ENCODE measurements at regions not wholly inside any gene's neighbourhood (a gene's known extent, or its start where the extent isn't known, plus 50 kb on each side); places are given as distances from the start of the nearest gene placed in this dataset.

- TF ChIP-seq, protein P1, sequence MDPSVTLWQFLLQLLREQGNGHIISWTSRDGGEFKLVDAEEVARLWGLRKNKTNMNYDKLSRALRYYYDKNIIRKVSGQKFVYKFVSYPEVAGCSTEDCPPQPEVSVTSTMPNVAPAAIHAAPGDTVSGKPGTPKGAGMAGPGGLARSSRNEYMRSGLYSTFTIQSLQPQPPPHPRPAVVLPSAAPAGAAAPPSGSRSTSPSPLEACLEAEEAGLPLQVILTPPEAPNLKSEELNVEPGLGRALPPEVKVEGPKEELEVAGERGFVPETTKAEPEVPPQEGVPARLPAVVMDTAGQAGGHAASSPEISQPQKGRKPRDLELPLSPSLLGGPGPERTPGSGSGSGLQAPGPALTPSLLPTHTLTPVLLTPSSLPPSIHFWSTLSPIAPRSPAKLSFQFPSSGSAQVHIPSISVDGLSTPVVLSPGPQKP (IDR thresholded peaks at IDR 0.05; ENCODE audit: low read depth, low read length), result no peak
- no peak for TF ChIP-seq GATA3 (IDR thresholded peaks at IDR 0.05; ENCODE audit: borderline replicate concordance)
Measured at GRCh38 chr3:153595186-153595815, 433.3 kb downstream of the RAP2B start (continued).

- Histone ChIP-seq H3K27ac (no peak overlapping the region), H3K4me2 (no peak overlapping the region), H3K9me3 (no peaks in the 10 kb centered on the region; the same call in 2 of the 3 replicates), H3K4me3 (no peak overlapping the region), H3K4me1 (no peaks in the 10 kb centered on the region)
- ChIA-PET CTCF (no interaction called here), POLR2A (no interaction called here)
- ATAC-seq (no peak), DNase-seq (ENCODE audit: low read depth in 1 of 2, low spot score in 1 of 2) (no peak), FAIRE-seq (no peak)
- 33% methylated on average over 4 of the region's 4 CpGs for WGBS (ENCODE audit: missing lambda C conversion rate)
- TF ChIP-seq ESRRA (IDR thresholded peaks at IDR 0.05; ENCODE audit: borderline replicate concordance, low read length), result no peak
- TF ChIP-seq SREBF2 (IDR thresholded peaks at IDR 0.05), result no peak
- no peak for TF ChIP-seq HOXB13 (CRISPR knock-in tag; IDR thresholded peaks at IDR 0.05; ENCODE audit: low read depth)
- no peak for TF ChIP-seq EHMT2 (IDR thresholded peaks at IDR 0.05; ENCODE audit: low read depth)
- TF ChIP-seq POLR2A (IDR thresholded peaks at IDR 0.05; ENCODE audit: low read length), result no peak
- no peak for TF ChIP-seq ZSCAN20 (CRISPR knock-in tag; IDR thresholded peaks at IDR 0.05)
- TF ChIP-seq, protein P2, sequence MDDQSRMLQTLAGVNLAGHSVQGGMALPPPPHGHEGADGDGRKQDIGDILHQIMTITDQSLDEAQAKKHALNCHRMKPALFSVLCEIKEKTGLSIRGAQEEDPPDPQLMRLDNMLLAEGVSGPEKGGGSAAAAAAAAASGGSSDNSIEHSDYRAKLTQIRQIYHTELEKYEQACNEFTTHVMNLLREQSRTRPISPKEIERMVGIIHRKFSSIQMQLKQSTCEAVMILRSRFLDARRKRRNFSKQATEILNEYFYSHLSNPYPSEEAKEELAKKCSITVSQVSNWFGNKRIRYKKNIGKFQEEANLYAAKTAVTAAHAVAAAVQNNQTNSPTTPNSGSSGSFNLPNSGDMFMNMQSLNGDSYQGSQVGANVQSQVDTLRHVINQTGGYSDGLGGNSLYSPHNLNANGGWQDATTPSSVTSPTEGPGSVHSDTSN (IDR thresholded peaks at IDR 0.05), result no peak
- TF ChIP-seq, protein P3, sequence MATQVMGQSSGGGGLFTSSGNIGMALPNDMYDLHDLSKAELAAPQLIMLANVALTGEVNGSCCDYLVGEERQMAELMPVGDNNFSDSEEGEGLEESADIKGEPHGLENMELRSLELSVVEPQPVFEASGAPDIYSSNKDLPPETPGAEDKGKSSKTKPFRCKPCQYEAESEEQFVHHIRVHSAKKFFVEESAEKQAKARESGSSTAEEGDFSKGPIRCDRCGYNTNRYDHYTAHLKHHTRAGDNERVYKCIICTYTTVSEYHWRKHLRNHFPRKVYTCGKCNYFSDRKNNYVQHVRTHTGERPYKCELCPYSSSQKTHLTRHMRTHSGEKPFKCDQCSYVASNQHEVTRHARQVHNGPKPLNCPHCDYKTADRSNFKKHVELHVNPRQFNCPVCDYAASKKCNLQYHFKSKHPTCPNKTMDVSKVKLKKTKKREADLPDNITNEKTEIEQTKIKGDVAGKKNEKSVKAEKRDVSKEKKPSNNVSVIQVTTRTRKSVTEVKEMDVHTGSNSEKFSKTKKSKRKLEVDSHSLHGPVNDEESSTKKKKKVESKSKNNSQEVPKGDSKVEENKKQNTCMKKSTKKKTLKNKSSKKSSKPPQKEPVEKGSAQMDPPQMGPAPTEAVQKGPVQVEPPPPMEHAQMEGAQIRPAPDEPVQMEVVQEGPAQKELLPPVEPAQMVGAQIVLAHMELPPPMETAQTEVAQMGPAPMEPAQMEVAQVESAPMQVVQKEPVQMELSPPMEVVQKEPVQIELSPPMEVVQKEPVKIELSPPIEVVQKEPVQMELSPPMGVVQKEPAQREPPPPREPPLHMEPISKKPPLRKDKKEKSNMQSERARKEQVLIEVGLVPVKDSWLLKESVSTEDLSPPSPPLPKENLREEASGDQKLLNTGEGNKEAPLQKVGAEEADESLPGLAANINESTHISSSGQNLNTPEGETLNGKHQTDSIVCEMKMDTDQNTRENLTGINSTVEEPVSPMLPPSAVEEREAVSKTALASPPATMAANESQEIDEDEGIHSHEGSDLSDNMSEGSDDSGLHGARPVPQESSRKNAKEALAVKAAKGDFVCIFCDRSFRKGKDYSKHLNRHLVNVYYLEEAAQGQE (IDR thresholded peaks at IDR 0.05), result no peak
- TF ChIP-seq HOXB5 (CRISPR knock-in tag; IDR thresholded peaks at IDR 0.05), result no peak
- TF ChIP-seq EHF (CRISPR knock-in tag; IDR thresholded peaks at IDR 0.05), result no peak
- no peak for TF ChIP-seq HDAC2 (IDR thresholded peaks at IDR 0.05)
- no peak for TF ChIP-seq JUN (IDR thresholded peaks at IDR 0.05)
- TF ChIP-seq, protein P4, sequence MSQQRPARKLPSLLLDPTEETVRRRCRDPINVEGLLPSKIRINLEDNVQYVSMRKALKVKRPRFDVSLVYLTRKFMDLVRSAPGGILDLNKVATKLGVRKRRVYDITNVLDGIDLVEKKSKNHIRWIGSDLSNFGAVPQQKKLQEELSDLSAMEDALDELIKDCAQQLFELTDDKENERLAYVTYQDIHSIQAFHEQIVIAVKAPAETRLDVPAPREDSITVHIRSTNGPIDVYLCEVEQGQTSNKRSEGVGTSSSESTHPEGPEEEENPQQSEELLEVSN (IDR thresholded peaks at IDR 0.05; ENCODE audit: borderline replicate concordance, low read depth), result no peak
Measured at GRCh38 chr3:153596401-153596800, 434.4 kb downstream of the RAP2B start.

GRCh38 chr3:153599685-153600084 is 437.7 kb downstream of the RAP2B start:
- H3K4me1 ChIP-seq, result no peaks in the 10 kb centered on the region
- ChIA-PET CTCF (no interaction called here), POLR2A (no interaction called here)
- DNase-seq (ENCODE audit: low read depth in 1 of 2, low spot score in 1 of 2), result peak in 1 of 2 experiments; percentile 12
- no peaks in the 10 kb centered on the region; the same call in 2 of the 3 replicates for H3K9me3 ChIP-seq
- no peak overlapping the region for H3K27ac ChIP-seq
- H3K4me3 ChIP-seq, result no peak overlapping the region
- no peak for TF ChIP-seq JUN (IDR thresholded peaks at IDR 0.05)
- no peak for TF ChIP-seq CBX2 (IDR thresholded peaks at IDR 0.05; ENCODE audit: borderline replicate concordance, low read depth)
- no peak for TF ChIP-seq RAD21 (conservative IDR thresholded peaks at IDR 0.05 in 1 of 2, IDR thresholded peaks at IDR 0.05 in 1 of 2)
- no peak for TF ChIP-seq MAFK (IDR thresholded peaks at IDR 0.05; ENCODE audit: partially characterized antibody)
- TF ChIP-seq KDM1A (IDR thresholded peaks at IDR 0.05; ENCODE audit: low read depth), result no peak
- no peak for TF ChIP-seq USF2 (IDR thresholded peaks at IDR 0.05)
- TF ChIP-seq, protein P4 (IDR thresholded peaks at IDR 0.05; ENCODE audit: borderline replicate concordance, low read depth), result no peak
- TF ChIP-seq JUNB (IDR thresholded peaks at IDR 0.05), result no peak
- no peak for FAIRE-seq
- 6% methylated on average over 2 of the region's 2 CpGs for WGBS (ENCODE audit: missing lambda C conversion rate)
- 0 out of 3 replicates have a peak overlapping the region, but pooled peaks have one; percentile 25 for H3K4me2 ChIP-seq
- ATAC-seq, result peak; percentile 30 to 48; a peak in 1 of 6 replicates

Data from A549 (cell line).